MM.1S (cell line): ENCODE measurements at regions not wholly inside any gene's neighbourhood (a gene's known extent, or its start where the extent isn't known, plus 50 kb on each side); places are given as distances from the start of the nearest gene placed in this dataset.

ENCODE experiments used
- CTCF ChIP-seq: fragments of 300-600 bp; sonication (generic); IDR thresholded peaks from 2 replicates; pipeline ENCODE4 v1.5.1; 2016; ENCODE audit warnings: antibody characterized with exemption, low read length, mixed read lengths
- EZH2 ChIP-seq: fragments of 300-600 bp; sonication (generic); optimal IDR thresholded peaks from 2 replicates; pipeline ENCODE3; 2017; ENCODE audit warnings: low read depth, mild to moderate bottlenecking, antibody characterized with exemption, low read length, mixed read lengths
- EZH2phosphoT487 ChIP-seq: fragments of 300-600 bp; sonication (generic); IDR thresholded peaks from 2 replicates; pipeline ENCODE4 v1.6.1; 2018; ENCODE audit warnings: antibody characterized with exemption, low read length

DNA sequence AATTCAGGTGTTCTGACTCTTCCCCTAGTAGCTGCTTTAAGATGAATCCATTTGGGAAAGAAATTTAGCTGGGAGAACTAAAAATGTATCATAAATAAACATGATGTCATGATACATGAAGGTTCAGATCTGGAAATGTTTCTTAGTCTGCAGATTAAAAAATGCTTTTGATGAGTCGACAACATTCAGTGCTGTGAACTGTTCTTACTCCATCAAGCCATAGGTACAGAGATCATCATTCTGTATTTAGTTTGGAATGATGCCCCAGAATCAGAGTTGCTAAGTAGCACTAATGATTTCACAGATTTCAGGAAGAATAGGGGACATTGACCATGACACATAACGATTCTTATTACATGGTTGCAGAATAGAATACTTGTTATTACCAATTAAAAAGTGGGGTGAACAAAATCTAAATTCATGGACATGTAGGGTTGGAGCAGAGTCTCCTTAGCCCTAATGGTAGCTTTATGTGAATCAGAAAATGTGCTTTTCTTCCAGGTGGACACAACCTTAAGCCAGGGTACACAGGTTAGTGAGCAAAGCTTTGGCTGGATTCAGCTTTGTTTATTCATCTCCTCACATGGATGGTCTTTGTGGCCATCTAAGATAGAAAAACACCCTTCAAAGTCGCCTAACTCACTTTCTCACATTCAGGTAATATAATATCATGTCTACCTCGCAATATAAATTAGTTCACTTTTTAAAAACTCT lies 205.4 kb upstream of the SEL1L start:
- TF ChIP-seq CTCF, result no peak
- TF ChIP-seq EZH2phosphoT487, result no peak
- no peak for TF ChIP-seq EZH2
